Stomach (tissue), 8 donors: ENCODE measurements at regions not wholly inside any gene's neighbourhood (a gene's known extent, or its start where the extent isn't known, plus 50 kb on each side); places are given as distances from the start of the nearest gene placed in this dataset.

Source experiments
- DNase-seq, 2 donors: peaks; one replicate each; pipeline versions ENCODE4 v3.0.0 to v3.0.0-alpha.2; 2013 to 2019
- H3K27ac ChIP-seq, 5 donors: fragments of 200-600 bp in 4 of 5; sonication (generic) in 4 of 5; one replicate each; pipeline ENCODE4 v1.5.1; 2013 to 2019; ENCODE audit warnings: mild to moderate bottlenecking in 1 of 5, moderate library complexity in 1 of 5
- H3K27me3 ChIP-seq, 3 donors: fragments of 200-600 bp; sonication (generic); one replicate each; pipeline ENCODE4 v1.5.1; 2017 to 2019; ENCODE audit warnings: mixed run types in 1 of 3
- H3K36me3 ChIP-seq, 4 donors: fragments of 200-600 bp; sonication (generic); 1 replicate in 3 of 4; 2 replicates in 1 of 4; pipeline ENCODE4 v1.5.1; 2016 to 2019
- H3K4me1 ChIP-seq, 4 donors: fragments of 200-600 bp; sonication (generic); one replicate each; pipeline ENCODE4 v1.5.1; 2016 to 2019
- H3K4me3 ChIP-seq, 4 donors: fragments of 200-600 bp; sonication (generic) in 3 of 4; one replicate each; pipeline ENCODE4 v1.5.1; 2016 to 2019; ENCODE audit warnings: mild to moderate bottlenecking in 1 of 4
- H3K9me3 ChIP-seq, 4 donors: fragments of 200-600 bp; sonication (generic); one replicate each; pipeline ENCODE4 v1.5.1; 2016 to 2019
- CTCF ChIP-seq, 7 experiments: fragments of 450-650 bp in 4 of 7; fragments of 200-600 bp in 3 of 7; sonication (generic) in 3 of 7; IDR thresholded peaks; one replicate each; pipeline ENCODE4 v1.5.1; 2016 to 2019; ENCODE audit warnings: antibody characterized with exemption in 7 of 7, control low read depth in 2 of 7, mild to moderate bottlenecking in 1 of 7
- EP300 ChIP-seq: sonication (generic); formaldehyde crosslinking; IDR thresholded peaks from one replicate; pipeline ENCODE4 v1.6.1; 2017; ENCODE audit warnings: antibody characterized with exemption
- POLR2A ChIP-seq, 4 donors: fragments of 450-650 bp; IDR thresholded peaks; one replicate each; pipeline ENCODE4 v1.6.1; 2016; ENCODE audit warnings: antibody characterized with exemption in 4 of 4, control low read depth in 2 of 4, mild to moderate bottlenecking in 1 of 4, moderate library complexity in 1 of 4
- POLR2AphosphoS5 ChIP-seq, 3 donors: sonication (generic); formaldehyde crosslinking; IDR thresholded peaks; one replicate each; pipeline ENCODE4 v1.6.1; 2016; ENCODE audit warnings: antibody characterized with exemption in 3 of 3
- WGBS, 5 donors: extraction: QIAGEN DNeasy Blood & Tissue Kit in 3 of 5; methylation state at CpG; one replicate each; pipeline versions ENCODE4 v1.1.5 to v1.1.7; 2013 to 2018; 5-methylcytosine and 5-hydroxymethylcytosine counted together
- intact Hi-C: fragments of 100-400 bp; cut with DNase I; formaldehyde crosslinking; loops from one replicate; pipeline ENCODE4 v1.15.1; 2023; ENCODE audit warnings: low total_unique reads
- donor health status: healthy with polysubstance abuse.
- donor health status: Bipolar disorder and iron deficiency.
- donor health status: healthy.

- no peak overlapping the region for H3K4me3 ChIP-seq
- WGBS, 5 donors: 70 to 94% (median 83%) methylated on average over 1 of the region's 1 CpG
- H3K4me1 ChIP-seq: no peaks in the 10 kb centered on the region
- no peak for DNase-seq
- intact Hi-C loops: no loop called here
- no peaks in the 10 kb centered on the region for H3K27me3 ChIP-seq
- no peaks in the 10 kb centered on the region for H3K9me3 ChIP-seq
- H3K27ac ChIP-seq: no peak overlapping the region
- TF ChIP-seq CTCF (IDR thresholded peaks at IDR 0.05) (no peak), EP300 (no peak), POLR2A (IDR thresholded peaks at IDR 0.05) (no peak), POLR2AphosphoS5 (IDR thresholded peaks at IDR 0.05) (no peak)
- H3K36me3 ChIP-seq: no peaks in the 10 kb centered on the region
Observed at GRCh38 chr13:37357548-37357947, 241.0 kb downstream of the POSTN start.

GRCh38 chr13:37353911-37354310 lies 244.7 kb downstream of the POSTN start:
- intact Hi-C loops: no loop called here
- 77 to 90% (median 84%) methylated on average over 4 of the region's 4 CpGs for WGBS, 5 donors
- Histone ChIP-seq H3K27me3 (no peaks in the 10 kb centered on the region), H3K27ac (no peak overlapping the region), H3K9me3 (no peaks in the 10 kb centered on the region), H3K4me1 (peaks cover 0 to 7% (median 2%) of the 10 kb centered on the region in 4 donors), H3K4me3 (no peak overlapping the region), H3K36me3 (no peaks in the 10 kb centered on the region)
- no peak for DNase-seq
- TF ChIP-seq CTCF (IDR thresholded peaks at IDR 0.05) (no peak), EP300 (no peak), POLR2A (IDR thresholded peaks at IDR 0.05) (no peak), POLR2AphosphoS5 (IDR thresholded peaks at IDR 0.05) (no peak)

- no peak overlapping the region for H3K4me3 ChIP-seq
- intact Hi-C loops: no loop called here
- no peaks in the 10 kb centered on the region for H3K9me3 ChIP-seq
- H3K36me3 ChIP-seq: no peaks in the 10 kb centered on the region
- no peak overlapping the region for H3K27ac ChIP-seq
- no peaks in the 10 kb centered on the region for H3K27me3 ChIP-seq
- no peak for DNase-seq
- H3K4me1 ChIP-seq: peaks cover 0 to 7% (median 2%) of the 10 kb centered on the region in 4 donors
- WGBS, 5 donors: 87 to 96% (median 91%) methylated on average over 2 of the region's 2 CpGs
- TF ChIP-seq EP300: no peak
- TF ChIP-seq CTCF (IDR thresholded peaks at IDR 0.05): no peak
- TF ChIP-seq POLR2AphosphoS5 (IDR thresholded peaks at IDR 0.05): no peak
- TF ChIP-seq POLR2A (IDR thresholded peaks at IDR 0.05): no peak
Observed at GRCh38 chr13:37351211-37351610, 245.7 kb upstream of the CSNK1A1L start.

DNA sequence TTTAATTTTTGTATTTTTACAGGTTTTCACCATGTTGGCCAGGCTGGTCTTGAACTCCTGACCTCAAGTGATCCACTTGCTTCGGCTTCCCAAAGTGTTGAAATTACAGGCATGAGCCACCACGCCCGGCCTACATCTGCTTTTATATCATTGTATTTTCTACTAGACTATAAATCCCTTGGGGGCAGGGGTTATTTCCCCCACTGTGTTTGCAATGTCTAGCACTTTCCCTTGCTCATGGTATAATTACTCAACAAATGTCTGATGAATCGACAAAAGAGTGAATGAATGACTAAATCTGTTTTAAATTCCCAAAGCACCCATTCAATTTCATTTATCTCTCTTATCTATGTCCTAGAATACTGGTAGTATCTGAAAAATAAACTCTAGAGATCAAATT lies 244.5 kb upstream of the CSNK1A1L start:
- Histone ChIP-seq H3K4me3 (no peak overlapping the region), H3K4me1 (peaks cover 0 to 16% (median 2%) of the 10 kb centered on the region in 4 donors), H3K9me3 (no peaks in the 10 kb centered on the region), H3K36me3 (no peaks in the 10 kb centered on the region), H3K27me3 (no peaks in the 10 kb centered on the region), H3K27ac (no peak overlapping the region)
- TF ChIP-seq EP300 (no peak), POLR2A (IDR thresholded peaks at IDR 0.05) (no peak), CTCF (IDR thresholded peaks at IDR 0.05) (no peak), POLR2AphosphoS5 (IDR thresholded peaks at IDR 0.05) (no peak)
- DNase-seq: no peak
- WGBS, 5 donors: 79 to 87% (median 85%) methylated on average over 4 of the region's 4 CpGs
- intact Hi-C loops: no loop called here
